ENCODE measurements at regions not wholly inside any gene's neighbourhood (a gene's known extent, or its start where the extent isn't known, plus 50 kb on each side); places are given as distances from the start of the nearest gene placed in this dataset.

DNA sequence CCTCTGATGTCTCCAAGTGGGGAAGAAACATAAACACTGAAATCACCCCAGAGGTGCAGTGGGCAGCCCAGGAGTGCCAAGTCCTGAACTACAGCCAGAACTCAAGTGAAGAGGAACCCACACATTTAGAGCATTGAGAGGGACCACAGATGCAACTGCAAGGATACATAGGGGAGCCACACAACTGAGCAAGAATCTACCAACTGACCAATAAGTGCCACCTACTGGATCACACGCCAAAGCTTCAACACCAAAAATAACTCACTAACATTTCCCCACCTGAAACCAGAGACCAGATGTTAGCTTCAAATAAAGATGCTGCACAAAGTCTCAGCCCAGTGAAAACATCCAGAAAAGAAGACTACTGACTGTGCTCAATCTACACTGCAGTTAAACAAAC lies 276.7 kb upstream of the GRIA3 start:
- 83% methylated on average over 1 of the region's 1 CpG; no CpG with 5 or more reads in 1 of the 2 donors for WGBS, 2 donors (ENCODE audit: low coverage in 1 of 2)
- no peak for ATAC-seq
- H3K4me1 ChIP-seq = no peaks in the 10 kb centered on the region
- H3K4me3 ChIP-seq = no peak overlapping the region
- TF ChIP-seq, protein P1, sequence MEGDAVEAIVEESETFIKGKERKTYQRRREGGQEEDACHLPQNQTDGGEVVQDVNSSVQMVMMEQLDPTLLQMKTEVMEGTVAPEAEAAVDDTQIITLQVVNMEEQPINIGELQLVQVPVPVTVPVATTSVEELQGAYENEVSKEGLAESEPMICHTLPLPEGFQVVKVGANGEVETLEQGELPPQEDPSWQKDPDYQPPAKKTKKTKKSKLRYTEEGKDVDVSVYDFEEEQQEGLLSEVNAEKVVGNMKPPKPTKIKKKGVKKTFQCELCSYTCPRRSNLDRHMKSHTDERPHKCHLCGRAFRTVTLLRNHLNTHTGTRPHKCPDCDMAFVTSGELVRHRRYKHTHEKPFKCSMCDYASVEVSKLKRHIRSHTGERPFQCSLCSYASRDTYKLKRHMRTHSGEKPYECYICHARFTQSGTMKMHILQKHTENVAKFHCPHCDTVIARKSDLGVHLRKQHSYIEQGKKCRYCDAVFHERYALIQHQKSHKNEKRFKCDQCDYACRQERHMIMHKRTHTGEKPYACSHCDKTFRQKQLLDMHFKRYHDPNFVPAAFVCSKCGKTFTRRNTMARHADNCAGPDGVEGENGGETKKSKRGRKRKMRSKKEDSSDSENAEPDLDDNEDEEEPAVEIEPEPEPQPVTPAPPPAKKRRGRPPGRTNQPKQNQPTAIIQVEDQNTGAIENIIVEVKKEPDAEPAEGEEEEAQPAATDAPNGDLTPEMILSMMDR (IDR thresholded peaks at IDR 0.05) = no peak
- TF ChIP-seq EP300 (IDR thresholded peaks at IDR 0.05) (no peak), POLR2AphosphoS5 (IDR thresholded peaks at IDR 0.05) (no peak), POLR2A (IDR thresholded peaks at IDR 0.05) (no peak)
- no peak overlapping the region for H3K27ac ChIP-seq
- H3K36me3 ChIP-seq = no peaks in the 10 kb centered on the region
- H3K27me3 ChIP-seq = no peaks in the 10 kb centered on the region
- H3K9me3 ChIP-seq = no peaks in the 10 kb centered on the region

DNA sequence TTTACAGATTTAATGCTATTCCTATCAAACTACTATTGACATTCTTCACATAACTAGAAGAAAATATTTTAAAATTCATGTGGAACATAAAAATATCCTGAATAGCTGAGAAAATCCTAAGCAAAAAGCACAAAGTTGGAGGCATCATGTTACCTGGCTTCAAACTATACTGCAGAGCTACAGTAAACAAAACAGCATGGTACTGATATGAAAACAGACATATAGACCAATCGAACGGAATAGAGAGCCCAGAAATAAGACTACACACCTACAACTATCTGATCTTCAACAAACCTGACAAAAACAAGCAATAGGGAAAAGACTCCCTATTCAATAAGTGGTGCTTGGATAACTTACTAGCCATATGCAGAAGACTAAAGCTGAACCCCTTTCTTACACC lies 273.4 kb upstream of the GRIA3 start:
- Histone ChIP-seq H3K27me3 (no peaks in the 10 kb centered on the region), H3K27ac (no peak overlapping the region), H3K4me1 (no peaks in the 10 kb centered on the region), H3K4me3 (no peak overlapping the region), H3K36me3 (no peaks in the 10 kb centered on the region), H3K9me3 (no peaks in the 10 kb centered on the region)
- TF ChIP-seq, protein P1 (IDR thresholded peaks at IDR 0.05) = no peak
- no peak for TF ChIP-seq POLR2AphosphoS5 (IDR thresholded peaks at IDR 0.05)
- no peak for TF ChIP-seq POLR2A (IDR thresholded peaks at IDR 0.05)
- no peak for TF ChIP-seq EP300 (IDR thresholded peaks at IDR 0.05)
- no peak for ATAC-seq
- 55 to 87% methylated on average over 2 of the region's 2 CpGs for WGBS, 2 donors (ENCODE audit: low coverage in 1 of 2)

DNA sequence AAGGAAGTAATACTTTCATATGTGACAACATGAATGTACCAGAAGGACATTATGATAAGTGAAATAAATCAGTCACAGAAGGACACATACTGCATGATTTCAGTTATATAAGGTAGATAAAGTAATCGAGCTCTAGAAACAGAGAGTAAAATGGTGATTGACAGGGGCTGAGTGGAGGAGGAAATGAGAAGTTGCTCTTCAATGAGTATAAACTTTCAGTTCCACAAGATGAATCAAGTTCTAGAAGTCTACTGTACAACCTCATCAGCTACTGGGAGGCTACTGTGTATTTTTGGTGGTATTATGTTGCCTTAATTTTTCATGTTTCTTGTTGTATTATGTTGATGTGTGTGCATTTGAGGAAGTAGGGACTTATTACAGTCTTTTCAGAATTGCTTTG lies 270.9 kb upstream of the GRIA3 start:
- Histone ChIP-seq H3K9me3 (no peaks in the 10 kb centered on the region), H3K4me1 (no peaks in the 10 kb centered on the region), H3K27me3 (no peaks in the 10 kb centered on the region), H3K4me3 (no peak overlapping the region), H3K27ac (no peak overlapping the region), H3K36me3 (no peaks in the 10 kb centered on the region)
- no peak for TF ChIP-seq POLR2AphosphoS5 (IDR thresholded peaks at IDR 0.05)
- no peak for TF ChIP-seq EP300 (IDR thresholded peaks at IDR 0.05)
- TF ChIP-seq, protein P1 (IDR thresholded peaks at IDR 0.05) = no peak
- no peak for TF ChIP-seq POLR2A (IDR thresholded peaks at IDR 0.05)
- WGBS, 2 donors (ENCODE audit: low coverage in 1 of 2) = 71 to 80% methylated on average over 1 of the region's 1 CpG
- ATAC-seq = no peak

DNA sequence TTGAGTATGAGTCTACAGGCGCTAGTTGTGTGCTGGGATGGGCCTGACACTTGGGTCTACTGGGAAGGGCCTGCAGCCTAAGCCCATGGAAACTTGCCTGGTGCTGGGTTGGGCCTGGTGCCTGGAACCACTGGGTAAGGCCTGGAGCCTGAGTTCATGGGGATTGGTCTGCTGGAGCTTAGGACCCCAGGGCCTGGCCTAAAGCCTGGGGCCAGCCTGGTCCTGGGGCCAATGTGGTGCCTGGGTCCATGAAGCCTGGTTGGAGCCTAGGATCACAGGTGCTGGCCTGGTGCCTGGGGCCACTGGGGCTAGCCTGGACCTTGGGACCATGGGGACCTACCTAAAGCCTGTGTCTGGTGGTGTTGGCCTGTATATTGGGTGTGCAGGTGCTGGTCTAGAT lies 270.3 kb upstream of the GRIA3 start:
- peak; percentile 25 for ATAC-seq
- no CpG with 5 or more reads among the region's 1 CpG for WGBS, 2 donors (ENCODE audit: low coverage in 1 of 2)
- no peak for TF ChIP-seq POLR2AphosphoS5 (IDR thresholded peaks at IDR 0.05)
- TF ChIP-seq POLR2A (IDR thresholded peaks at IDR 0.05) = no peak
- TF ChIP-seq, protein P1 (IDR thresholded peaks at IDR 0.05) = no peak
- TF ChIP-seq EP300 (IDR thresholded peaks at IDR 0.05) = no peak

DNA sequence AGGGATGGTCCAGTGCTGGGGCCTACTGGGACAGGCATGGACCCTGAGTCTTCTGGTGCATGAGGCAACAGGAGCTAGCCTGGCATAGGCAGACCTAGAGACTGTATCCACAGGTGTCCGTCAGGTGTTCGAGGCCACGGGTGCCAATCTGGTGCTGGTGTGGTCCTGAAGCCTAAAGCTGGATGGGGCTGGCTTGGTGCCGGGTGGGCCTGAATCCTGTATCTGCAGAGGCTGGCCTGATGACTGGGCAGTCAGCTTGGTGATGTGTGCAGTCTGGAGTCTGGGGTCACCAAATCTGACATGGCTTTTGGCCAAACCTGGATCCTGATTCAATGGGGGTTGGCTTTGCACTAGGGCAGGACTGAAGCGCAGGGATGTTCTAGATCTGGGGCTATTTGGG lies 269.8 kb upstream of the GRIA3 start:
- Histone ChIP-seq H3K9me3 (no peaks in the 10 kb centered on the region), H3K36me3 (no peaks in the 10 kb centered on the region), H3K4me3 (no peak overlapping the region), H3K4me1 (no peaks in the 10 kb centered on the region), H3K27me3 (no peaks in the 10 kb centered on the region), H3K27ac (no peak overlapping the region)
- ATAC-seq = peak; percentile 28
- no CpG with 5 or more reads among the region's 5 CpGs for WGBS, 2 donors (ENCODE audit: low coverage in 1 of 2)
- TF ChIP-seq POLR2A (IDR thresholded peaks at IDR 0.05) (no peak), EP300 (IDR thresholded peaks at IDR 0.05) (no peak), POLR2AphosphoS5 (IDR thresholded peaks at IDR 0.05) (no peak)
- TF ChIP-seq, protein P1 (IDR thresholded peaks at IDR 0.05) = no peak

More for the DNA sequence above, 270.3 kb upstream of the GRIA3 start:
- no peak overlapping the region for H3K4me3 ChIP-seq
- no peak overlapping the region for H3K27ac ChIP-seq
- H3K36me3 ChIP-seq = no peaks in the 10 kb centered on the region
- no peaks in the 10 kb centered on the region for H3K27me3 ChIP-seq
- no peaks in the 10 kb centered on the region for H3K9me3 ChIP-seq
- no peaks in the 10 kb centered on the region for H3K4me1 ChIP-seq
